Glomerular endothelial cell (primary cell): ENCODE measurements at regions not wholly inside any gene's neighbourhood (a gene's known extent, or its start where the extent isn't known, plus 50 kb on each side); places are given as distances from the start of the nearest gene placed in this dataset.
"Not testable (repeated sequence)": the region's sequence is repeated elsewhere in the genome, so short reads cannot be mapped to it uniquely, and the experiment has no call there.

Source experiments
- DNase-seq: peaks from one replicate; pipeline ENCODE4 v3.0.0-alpha.2; 2011; ENCODE audit warnings: low read depth, low spot score; ENCODE audit errors: extremely low read depth

- not testable (repeated sequence) for DNase-seq
These were observed 232.2 kb downstream of the SHCBP1 start for GRCh38 chr16:46388939-46389491.

GRCh38 chr16:46388354-46388753 is 232.8 kb downstream of the SHCBP1 start:
- not testable (repeated sequence) for DNase-seq

DNA sequence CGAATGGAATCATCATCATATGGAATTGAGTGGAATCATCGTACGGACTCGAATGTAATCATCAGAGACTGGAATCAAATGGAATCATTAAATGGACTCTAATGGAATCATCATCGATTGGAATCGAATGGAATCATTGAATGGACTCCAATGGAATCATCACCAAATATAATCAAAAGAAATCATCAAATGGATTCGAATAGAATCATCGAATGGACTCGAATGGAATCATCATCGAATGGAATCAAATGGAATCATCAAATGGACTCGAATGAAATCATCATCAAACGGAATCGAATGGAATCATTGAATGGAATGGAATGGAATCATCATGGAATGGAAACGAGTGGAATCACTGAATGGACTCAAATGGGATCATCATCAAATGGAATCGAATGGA is 233.5 kb downstream of the SHCBP1 start:
- DNase-seq: not testable (repeated sequence)

DNA sequence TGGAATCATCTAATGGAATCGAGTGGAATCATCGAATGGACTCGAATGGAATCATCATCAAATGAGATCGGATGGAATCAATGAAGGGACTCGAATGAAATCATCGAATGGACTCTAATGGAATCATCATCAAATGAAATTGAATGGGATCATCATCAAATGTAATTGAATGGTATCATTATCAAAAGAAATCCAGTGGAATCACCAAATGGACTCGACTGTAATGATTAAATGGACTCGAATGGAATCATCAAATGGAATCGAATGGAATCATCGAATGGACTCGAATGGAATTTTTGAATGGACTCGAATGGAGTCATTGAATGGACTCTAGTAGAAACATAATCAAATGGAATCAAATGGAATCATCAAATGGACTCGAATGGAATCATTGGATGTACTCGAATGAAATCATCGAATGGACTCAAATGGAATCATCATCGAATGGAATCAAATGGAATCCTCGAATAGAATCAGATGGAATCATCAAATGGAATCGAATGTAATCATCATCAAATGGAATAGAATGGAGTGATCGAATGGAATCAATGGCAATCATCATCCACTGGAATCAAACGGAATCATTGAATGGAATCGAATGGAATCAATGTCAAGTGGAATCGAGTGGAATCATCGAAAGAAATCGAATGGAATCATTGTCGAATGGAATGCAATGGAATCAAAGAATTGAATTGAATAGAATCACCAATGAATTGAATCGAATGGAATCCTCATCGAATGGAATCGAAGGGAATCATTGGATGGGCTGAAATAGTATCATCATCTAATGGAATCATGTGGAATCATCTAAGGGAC is 234.2 kb downstream of the SHCBP1 start:
- not testable (repeated sequence) for DNase-seq

DNA sequence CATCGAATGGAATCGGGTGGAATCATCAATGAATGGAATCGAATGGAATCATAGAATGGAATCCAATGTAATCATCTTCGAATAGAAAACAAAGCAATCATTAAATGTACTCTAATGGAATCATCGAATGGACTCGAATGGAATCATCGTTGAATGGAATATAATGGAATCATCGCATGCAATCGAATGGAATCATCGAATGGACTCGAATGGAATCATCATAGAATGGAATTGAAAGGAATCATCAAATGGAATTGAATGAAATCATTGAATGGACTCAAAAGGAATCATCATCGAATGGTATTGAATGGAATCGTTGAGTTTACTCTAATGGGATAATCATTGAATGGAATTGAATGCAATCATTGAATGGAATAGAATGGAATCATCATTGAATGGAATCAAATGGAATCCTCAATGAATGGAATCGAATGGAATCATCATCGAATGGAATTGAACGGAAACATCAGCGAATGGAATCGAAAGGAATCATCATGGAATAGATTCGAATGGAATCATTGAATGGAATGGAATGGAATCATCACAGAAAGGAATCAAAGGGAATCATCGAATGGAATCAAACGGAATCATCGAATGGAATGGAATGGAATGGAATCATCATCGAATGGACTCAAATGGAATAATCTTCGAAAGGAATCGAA is 234.9 kb downstream of the SHCBP1 start:
- DNase-seq: not testable (repeated sequence)

GRCh38 chr16:46384285-46385061 is 236.7 kb downstream of the SHCBP1 start:
- DNase-seq: not testable (repeated sequence)

- not testable (repeated sequence) for DNase-seq
These were observed 237.6 kb downstream of the SHCBP1 start for GRCh38 chr16:46383581-46383980.

DNA sequence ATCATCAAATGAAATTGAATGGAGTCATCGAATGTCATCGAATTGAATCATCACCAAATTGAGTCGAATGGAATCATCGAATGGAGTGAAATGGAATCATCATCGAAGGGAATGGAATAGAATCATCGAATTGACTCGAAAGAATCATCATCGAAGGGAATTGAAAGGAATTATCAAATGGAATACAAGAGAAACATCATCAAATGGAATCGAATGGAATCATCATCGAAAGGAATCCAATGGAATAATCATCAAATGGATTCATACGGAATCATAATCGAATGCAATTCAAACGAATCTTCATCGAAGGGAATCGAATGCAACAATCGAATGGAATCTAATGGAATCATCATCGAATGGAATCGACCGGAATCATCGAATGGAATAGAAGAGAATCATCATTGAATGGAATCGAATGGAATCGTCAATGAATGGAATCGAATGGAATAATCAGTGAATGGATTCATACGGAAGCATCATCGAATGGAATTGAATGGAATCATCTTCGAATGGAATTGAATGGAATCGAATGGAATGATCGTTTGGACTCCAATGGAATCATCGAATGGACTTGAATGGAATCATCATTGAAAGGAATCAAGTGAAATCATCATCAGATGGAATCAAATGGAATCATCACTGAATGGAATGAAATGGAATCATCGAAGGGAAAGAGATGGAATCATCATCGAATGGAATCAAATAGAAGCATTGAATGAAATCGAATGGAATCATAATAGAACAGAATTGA is 238.2 kb downstream of the SHCBP1 start:
- DNase-seq: not testable (repeated sequence)

- DNase-seq: not testable (repeated sequence)
These were observed 239.1 kb downstream of the SHCBP1 start for GRCh38 chr16:46382079-46382478.

DNA sequence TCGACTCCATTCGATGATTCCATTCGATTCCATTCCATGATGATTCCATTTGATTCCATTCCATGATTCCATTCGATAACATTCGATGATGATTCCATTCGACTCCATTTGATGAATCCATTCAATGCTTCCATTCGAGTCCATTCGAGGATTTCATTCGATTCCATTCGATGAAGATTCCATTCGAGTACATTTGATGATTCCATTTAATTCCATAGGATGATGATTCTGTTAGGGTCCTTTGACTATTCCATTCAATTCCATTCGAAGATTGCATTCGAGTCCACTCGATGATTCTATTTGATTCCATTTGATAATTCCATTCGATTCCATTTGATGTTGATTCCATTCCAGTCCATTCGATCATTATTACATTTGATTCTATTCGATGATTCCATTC is 239.8 kb downstream of the SHCBP1 start:
- not testable (repeated sequence) for DNase-seq
